ENCODE measurements at regions not wholly inside any gene's neighbourhood (a gene's known extent, or its start where the extent isn't known, plus 50 kb on each side); places are given as distances from the start of the nearest gene placed in this dataset.

- DNase-seq (no peak), ATAC-seq (replicated peaks in 1 of 2) (no peak)
- no peaks in the 10 kb centered on the region for H3K9me3 Mint-ChIP-seq
- H3K27ac Mint-ChIP-seq = no peak overlapping the region
- H3K36me3 Mint-ChIP-seq (ENCODE audit: insufficient read depth in 2 of 2) = no peaks in the 10 kb centered on the region
- H3K4me1 Mint-ChIP-seq (ENCODE audit: low read depth) = no peaks in the 10 kb centered on the region
- H3K27me3 Mint-ChIP-seq (ENCODE audit: low read depth) = no peaks in the 10 kb centered on the region
- no peak overlapping the region for H3K4me3 Mint-ChIP-seq
Observed at GRCh38 chr12:88325076-88325815, 183.1 kb downstream of the TMTC3 start.

GRCh38 chr12:88325816-88326189 lies 183.7 kb downstream of the TMTC3 start:
- H3K4me3 Mint-ChIP-seq = no peak overlapping the region
- H3K36me3 Mint-ChIP-seq (ENCODE audit: insufficient read depth in 2 of 2) = no peaks in the 10 kb centered on the region
- H3K9me3 Mint-ChIP-seq = no peaks in the 10 kb centered on the region
- H3K27ac Mint-ChIP-seq = no peak overlapping the region
- H3K27me3 Mint-ChIP-seq (ENCODE audit: low read depth) = no peaks in the 10 kb centered on the region
- no peaks in the 10 kb centered on the region for H3K4me1 Mint-ChIP-seq (ENCODE audit: low read depth)
- DNase-seq (no peak), ATAC-seq (replicated peaks in 1 of 2) (no peak)

- no peak for DNase-seq
- Mint-ChIP-seq H3K27ac (no peak overlapping the region), H3K4me1 (ENCODE audit: low read depth) (no peaks in the 10 kb centered on the region), H3K9me3 (no peaks in the 10 kb centered on the region), H3K36me3 (ENCODE audit: insufficient read depth in 2 of 2) (no peaks in the 10 kb centered on the region), H3K4me3 (no peak overlapping the region), H3K27me3 (ENCODE audit: low read depth) (no peaks in the 10 kb centered on the region)
- no peak for ATAC-seq (replicated peaks in 1 of 2)
Observed at GRCh38 chr12:88327276-88327675, 185.2 kb downstream of the TMTC3 start.

GRCh38 chr12:88328090-88328489 lies 186.0 kb downstream of the TMTC3 start:
- DNase-seq = no peak
- Mint-ChIP-seq H3K4me3 (no peak overlapping the region), H3K27me3 (ENCODE audit: low read depth) (no peaks in the 10 kb centered on the region), H3K9me3 (no peaks in the 10 kb centered on the region), H3K27ac (no peak overlapping the region), H3K4me1 (ENCODE audit: low read depth) (no peaks in the 10 kb centered on the region), H3K36me3 (ENCODE audit: insufficient read depth in 2 of 2) (no peaks in the 10 kb centered on the region)
- no peak for ATAC-seq (replicated peaks in 1 of 2)

- H3K27ac Mint-ChIP-seq = no peak overlapping the region
- H3K4me3 Mint-ChIP-seq = no peak overlapping the region
- DNase-seq = no peak
- H3K27me3 Mint-ChIP-seq (ENCODE audit: low read depth) = no peaks in the 10 kb centered on the region
- ATAC-seq (replicated peaks in 1 of 2) = no peak
- no peaks in the 10 kb centered on the region for H3K36me3 Mint-ChIP-seq (ENCODE audit: insufficient read depth in 2 of 2)
- no peaks in the 10 kb centered on the region for H3K9me3 Mint-ChIP-seq
- H3K4me1 Mint-ChIP-seq (ENCODE audit: low read depth) = no peaks in the 10 kb centered on the region
Observed at GRCh38 chr12:88329833-88330232, 187.7 kb downstream of the TMTC3 start.

GRCh38 chr12:88334271-88334670 lies 192.2 kb downstream of the TMTC3 start:
- H3K4me3 Mint-ChIP-seq = no peak overlapping the region
- H3K9me3 Mint-ChIP-seq = peaks cover 0 to 2% of the 10 kb centered on the region in 2 donors
- H3K27me3 Mint-ChIP-seq (ENCODE audit: low read depth) = peaks cover 6% of the 10 kb centered on the region
- ATAC-seq (replicated peaks in 1 of 2) (peak in 1 of 2 donors; percentile 32), DNase-seq (no peak)
- peak overlapping the region; percentile 80 for H3K27ac Mint-ChIP-seq
- no peaks in the 10 kb centered on the region for H3K36me3 Mint-ChIP-seq (ENCODE audit: insufficient read depth in 2 of 2)
- H3K4me1 Mint-ChIP-seq (ENCODE audit: low read depth) = no peaks in the 10 kb centered on the region

GRCh38 chr12:88336076-88336739 lies 194.1 kb downstream of the TMTC3 start:
- Mint-ChIP-seq H3K4me1 (ENCODE audit: low read depth) (no peaks in the 10 kb centered on the region), H3K36me3 (ENCODE audit: insufficient read depth in 2 of 2) (no peaks in the 10 kb centered on the region), H3K27me3 (ENCODE audit: low read depth) (peaks cover 6% of the 10 kb centered on the region), H3K27ac (no peak overlapping the region), H3K9me3 (peaks cover 0 to 5% of the 10 kb centered on the region in 2 donors), H3K4me3 (no peak overlapping the region)
- ATAC-seq (replicated peaks in 1 of 2) (no peak), DNase-seq (no peak)

- H3K27me3 Mint-ChIP-seq (ENCODE audit: low read depth) = peaks cover 6% of the 10 kb centered on the region
- no peaks in the 10 kb centered on the region for H3K4me1 Mint-ChIP-seq (ENCODE audit: low read depth)
- H3K9me3 Mint-ChIP-seq = peaks cover 0 to 5% of the 10 kb centered on the region in 2 donors
- no peak overlapping the region for H3K4me3 Mint-ChIP-seq
- H3K36me3 Mint-ChIP-seq (ENCODE audit: insufficient read depth in 2 of 2) = no peaks in the 10 kb centered on the region
- ATAC-seq (replicated peaks in 1 of 2) = no peak
- H3K27ac Mint-ChIP-seq = no peak overlapping the region
- no peak for DNase-seq
Observed at GRCh38 chr12:88338486-88338885, 196.4 kb downstream of the TMTC3 start.

- Mint-ChIP-seq H3K36me3 (ENCODE audit: insufficient read depth in 2 of 2) (no peaks in the 10 kb centered on the region), H3K9me3 (peaks cover 0 to 5% of the 10 kb centered on the region in 2 donors), H3K4me1 (ENCODE audit: low read depth) (no peaks in the 10 kb centered on the region), H3K4me3 (no peak overlapping the region), H3K27me3 (ENCODE audit: low read depth) (peaks cover 6% of the 10 kb centered on the region), H3K27ac (no peak overlapping the region)
- ATAC-seq (replicated peaks in 1 of 2) (no peak), DNase-seq (no peak)
Observed at GRCh38 chr12:88339254-88339949, 197.3 kb downstream of the TMTC3 start.

- Mint-ChIP-seq H3K27me3 (ENCODE audit: low read depth) (peaks cover 6% of the 10 kb centered on the region), H3K36me3 (ENCODE audit: insufficient read depth in 2 of 2) (no peaks in the 10 kb centered on the region), H3K4me1 (ENCODE audit: low read depth) (no peaks in the 10 kb centered on the region), H3K27ac (no peak overlapping the region), H3K4me3 (no peak overlapping the region), H3K9me3 (peaks cover 0 to 5% of the 10 kb centered on the region in 2 donors)
- DNase-seq = no peak
- ATAC-seq (replicated peaks in 1 of 2) = no peak
Observed at GRCh38 chr12:88339966-88340365, 197.9 kb downstream of the TMTC3 start.

GRCh38 chr12:88342251-88342806 lies 200.2 kb downstream of the TMTC3 start:
- DNase-seq (no peak), ATAC-seq (replicated peaks in 1 of 2) (no peak)
- peaks cover 0 to 7% of the 10 kb centered on the region in 2 donors for H3K9me3 Mint-ChIP-seq
- no peak overlapping the region for H3K4me3 Mint-ChIP-seq
- H3K36me3 Mint-ChIP-seq (ENCODE audit: insufficient read depth in 2 of 2) = no peaks in the 10 kb centered on the region
- peaks cover 6% of the 10 kb centered on the region for H3K27me3 Mint-ChIP-seq (ENCODE audit: low read depth)
- no peak overlapping the region for H3K27ac Mint-ChIP-seq
- H3K4me1 Mint-ChIP-seq (ENCODE audit: low read depth) = no peaks in the 10 kb centered on the region

- no peak for ATAC-seq (replicated peaks in 1 of 2)
- Mint-ChIP-seq H3K27me3 (ENCODE audit: low read depth) (no peaks in the 10 kb centered on the region), H3K4me3 (no peak overlapping the region), H3K4me1 (ENCODE audit: low read depth) (no peaks in the 10 kb centered on the region), H3K36me3 (ENCODE audit: insufficient read depth in 2 of 2) (no peaks in the 10 kb centered on the region), H3K9me3 (no peaks in the 10 kb centered on the region), H3K27ac (no peak overlapping the region)
- no peak for DNase-seq
Observed at GRCh38 chr12:88351146-88351545, 209.0 kb downstream of the TMTC3 start.

- H3K27me3 Mint-ChIP-seq (ENCODE audit: low read depth) = no peaks in the 10 kb centered on the region
- no peak overlapping the region for H3K27ac Mint-ChIP-seq
- H3K36me3 Mint-ChIP-seq (ENCODE audit: insufficient read depth in 2 of 2) = no peaks in the 10 kb centered on the region
- H3K9me3 Mint-ChIP-seq = peaks cover 0 to 5% of the 10 kb centered on the region in 2 donors
- DNase-seq (no peak), ATAC-seq (replicated peaks in 1 of 2) (no peak)
- no peak overlapping the region for H3K4me3 Mint-ChIP-seq
- no peaks in the 10 kb centered on the region for H3K4me1 Mint-ChIP-seq (ENCODE audit: low read depth)
Observed at GRCh38 chr12:88354691-88355090, 212.6 kb downstream of the TMTC3 start.
